ENCODE measurements at regions not wholly inside any gene's neighbourhood (a gene's known extent, or its start where the extent isn't known, plus 50 kb on each side); places are given as distances from the start of the nearest gene placed in this dataset.

DNA sequence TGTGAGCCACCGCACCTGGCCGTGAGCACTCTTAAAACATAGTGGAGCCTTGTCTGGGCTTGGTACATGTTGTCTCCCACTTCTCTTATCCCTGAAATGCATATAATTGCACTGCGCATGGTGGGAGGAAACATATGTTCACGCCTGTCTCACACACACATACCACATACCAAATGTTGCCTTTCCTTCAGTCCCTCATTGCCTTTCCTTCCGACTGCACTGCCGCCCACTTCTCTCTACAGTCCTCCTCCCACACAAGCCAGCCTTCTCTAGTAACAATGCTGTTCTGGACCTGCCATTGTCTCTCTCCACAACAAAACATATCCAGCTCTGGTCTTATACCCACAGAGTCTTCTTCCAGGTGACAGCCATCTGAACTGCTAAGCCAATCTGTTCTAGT is 88.3 kb upstream of the PTHLH start:
- no peaks in the 10 kb centered on the region for H3K79me2 ChIP-seq (ENCODE audit: insufficient read depth, low read depth, low read length)
- H2AFZ ChIP-seq (ENCODE audit: low read length): no peak overlapping the region
- no peaks in the 10 kb centered on the region for H3K9me2 ChIP-seq (ENCODE audit: insufficient read depth, low read length)
- H3K27ac ChIP-seq (ENCODE audit: low read depth, low read length, poor library complexity, severe bottlenecking): no peak overlapping the region
- BruUV-seq (replicated peaks): no TSS peak
- no peak for TF ChIP-seq CTCF (conservative IDR thresholded peaks at IDR 0.05; ENCODE audit: low read length)
- no peak for TF ChIP-seq EZH2phosphoT487 (IDR thresholded peaks at IDR 0.05; ENCODE audit: borderline replicate concordance, low read depth, low read length)
- POLR2A ChIA-PET: interaction anchor here (0.6 kb wide), 2 partner anchors 693 to 1017 kb away, joined by 3 read pairs; no protein-coding TSS in a partner anchor
- no peaks in the 10 kb centered on the region for H4K20me1 ChIP-seq (ENCODE audit: insufficient read depth, low read length)
- no peak for DNase-seq (ENCODE audit: low spot score)
- CTCF ChIA-PET (ENCODE audit: unreplicated experiment): no interaction called here
- H3K4me1 ChIP-seq (ENCODE audit: insufficient read depth, low read length, poor library complexity, severe bottlenecking): no peaks in the 10 kb centered on the region
- intact Hi-C loops (cut with micrococcal nuclease; ENCODE audit: unreplicated experiment): no loop called here
- no peaks in the 10 kb centered on the region for H3K36me3 ChIP-seq (ENCODE audit: insufficient read depth, low read length)
- no peak overlapping the region for H3K4me3 ChIP-seq (ENCODE audit: low read depth, low read length, poor library complexity, severe bottlenecking)
- H3K4me2 ChIP-seq (ENCODE audit: low read length): no peak overlapping the region
- H3K9me3 ChIP-seq (ENCODE audit: low read length): no peaks in the 10 kb centered on the region

DNA sequence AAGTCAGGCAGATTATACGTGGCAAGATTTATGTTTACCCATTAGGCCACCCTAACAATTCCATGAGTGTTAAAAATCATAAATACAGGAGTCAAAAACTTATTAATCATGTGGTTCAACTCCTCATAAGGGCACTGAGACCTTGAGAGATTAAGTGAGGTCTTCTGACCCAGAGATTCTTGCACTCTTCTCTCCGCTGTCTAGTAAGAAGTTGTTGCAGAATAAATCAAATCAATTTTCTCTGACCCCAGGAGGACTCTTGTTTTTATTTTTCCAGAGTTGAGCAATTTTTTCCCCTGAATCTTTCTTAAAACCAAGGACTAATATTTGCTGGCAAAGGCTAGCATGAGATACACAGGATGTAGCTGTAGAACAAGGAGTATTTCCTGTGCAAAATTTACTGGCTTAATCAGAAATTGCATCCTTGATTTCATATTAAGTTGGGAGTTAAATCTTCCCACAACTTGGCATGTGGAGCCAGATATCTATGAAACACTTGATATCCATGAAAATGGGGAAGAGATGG is 90.9 kb upstream of the PTHLH start:
- ChIA-PET CTCF (ENCODE audit: unreplicated experiment) (no interaction called here), POLR2A (no interaction called here)
- BruUV-seq (replicated peaks): no TSS peak
- Histone ChIP-seq H3K79me2 (ENCODE audit: insufficient read depth, low read depth, low read length) (no peaks in the 10 kb centered on the region), H4K20me1 (ENCODE audit: insufficient read depth, low read length) (no peaks in the 10 kb centered on the region), H3K4me1 (ENCODE audit: insufficient read depth, low read length, poor library complexity, severe bottlenecking) (no peaks in the 10 kb centered on the region), H3K4me3 (ENCODE audit: low read depth, low read length, poor library complexity, severe bottlenecking) (no peak overlapping the region), H3K36me3 (ENCODE audit: insufficient read depth, low read length) (no peaks in the 10 kb centered on the region), H3K27ac (ENCODE audit: low read depth, low read length, poor library complexity, severe bottlenecking) (no peak overlapping the region), H3K4me2 (ENCODE audit: low read length) (no peak overlapping the region), H2AFZ (ENCODE audit: low read length) (no peak overlapping the region), H3K9me2 (ENCODE audit: insufficient read depth, low read length) (no peaks in the 10 kb centered on the region), H3K9me3 (ENCODE audit: low read length) (no peaks in the 10 kb centered on the region)
- no peak for TF ChIP-seq EZH2phosphoT487 (IDR thresholded peaks at IDR 0.05; ENCODE audit: borderline replicate concordance, low read depth, low read length)
- no peak for TF ChIP-seq CTCF (conservative IDR thresholded peaks at IDR 0.05; ENCODE audit: low read length)
- no peak for DNase-seq (ENCODE audit: low spot score)
- intact Hi-C loops (cut with micrococcal nuclease; ENCODE audit: unreplicated experiment): no loop called here

GRCh38 chr12:28065374-28065773 is 92.8 kb upstream of the PTHLH start:
- TF ChIP-seq EZH2phosphoT487 (IDR thresholded peaks at IDR 0.05; ENCODE audit: borderline replicate concordance, low read depth, low read length) (no peak), CTCF (conservative IDR thresholded peaks at IDR 0.05; ENCODE audit: low read length) (no peak)

More at GRCh38 chr12:28065374-28065773, 92.8 kb upstream of the PTHLH start:
- Histone ChIP-seq H3K27ac (ENCODE audit: low read depth, low read length, poor library complexity, severe bottlenecking) (no peak overlapping the region), H3K9me3 (ENCODE audit: low read length) (no peaks in the 10 kb centered on the region), H4K20me1 (ENCODE audit: insufficient read depth, low read length) (no peaks in the 10 kb centered on the region), H3K9me2 (ENCODE audit: insufficient read depth, low read length) (no peaks in the 10 kb centered on the region), H3K4me3 (ENCODE audit: low read depth, low read length, poor library complexity, severe bottlenecking) (no peak overlapping the region), H3K36me3 (ENCODE audit: insufficient read depth, low read length) (no peaks in the 10 kb centered on the region), H3K4me1 (ENCODE audit: insufficient read depth, low read length, poor library complexity, severe bottlenecking) (no peaks in the 10 kb centered on the region), H3K4me2 (ENCODE audit: low read length) (no peak overlapping the region), H2AFZ (ENCODE audit: low read length) (no peak overlapping the region), H3K79me2 (ENCODE audit: insufficient read depth, low read depth, low read length) (no peaks in the 10 kb centered on the region)
- no peak for DNase-seq (ENCODE audit: low spot score)
- ChIA-PET POLR2A (interaction anchor here (0.6 kb wide), 1 partner anchor 1164 kb away, joined by 3 read pairs; no protein-coding TSS in a partner anchor), CTCF (ENCODE audit: unreplicated experiment) (no interaction called here)
- no TSS peak for BruUV-seq (replicated peaks)
- intact Hi-C loops (cut with micrococcal nuclease; ENCODE audit: unreplicated experiment): no loop called here

Measured in OCI-LY7 (cell line).